ENCODE measurements at regions not wholly inside any gene's neighbourhood (a gene's known extent, or its start where the extent isn't known, plus 50 kb on each side); places are given as distances from the start of the nearest gene placed in this dataset.

- no peaks in the 10 kb centered on the region for H3K9me3 ChIP-seq (ENCODE audit: control insufficient read depth, insufficient read depth, low read length)
- no peaks in the 10 kb centered on the region for H3K36me3 ChIP-seq (ENCODE audit: control insufficient read depth, insufficient read depth, low read length)
- 96% methylated on average over 2 of the region's 2 CpGs for WGBS (ENCODE audit: insufficient coverage)
- no peak for DNase-seq (ENCODE audit: low read depth in 4 of 6, low spot score in 6 of 6)
- no peak overlapping the region for H3K4me3 ChIP-seq (ENCODE audit: low read depth, low read length)
- H3K27me3 ChIP-seq (ENCODE audit: control insufficient read depth, insufficient read depth, low read length) = no peaks in the 10 kb centered on the region
- H3K4me1 ChIP-seq (ENCODE audit: control insufficient read depth, insufficient read depth, low read length) = no peaks in the 10 kb centered on the region
- no peak overlapping the region for H3K27ac ChIP-seq (ENCODE audit: low read depth, low read length)
These were observed 107.6 kb upstream of the ETV3 start for GRCh38 chr1:157245823-157246222.

- Histone ChIP-seq H3K4me3 (ENCODE audit: low read depth, low read length) (no peak overlapping the region), H3K4me1 (ENCODE audit: control insufficient read depth, insufficient read depth, low read length) (no peaks in the 10 kb centered on the region), H3K27ac (ENCODE audit: low read depth, low read length) (no peak overlapping the region), H3K36me3 (ENCODE audit: control insufficient read depth, insufficient read depth, low read length) (no peaks in the 10 kb centered on the region), H3K9me3 (ENCODE audit: control insufficient read depth, insufficient read depth, low read length) (no peaks in the 10 kb centered on the region), H3K27me3 (ENCODE audit: control insufficient read depth, insufficient read depth, low read length) (no peaks in the 10 kb centered on the region)
- no peak for DNase-seq (ENCODE audit: low read depth in 4 of 6, low spot score in 6 of 6)
- 83% methylated on average over 2 of the region's 2 CpGs for WGBS (ENCODE audit: insufficient coverage)
These were observed 103.0 kb upstream of the ETV3 start for GRCh38 chr1:157241185-157241538.

- Histone ChIP-seq H3K4me1 (ENCODE audit: control insufficient read depth, insufficient read depth, low read length) (no peaks in the 10 kb centered on the region), H3K27me3 (ENCODE audit: control insufficient read depth, insufficient read depth, low read length) (no peaks in the 10 kb centered on the region), H3K4me3 (ENCODE audit: low read depth, low read length) (no peak overlapping the region), H3K9me3 (ENCODE audit: control insufficient read depth, insufficient read depth, low read length) (no peaks in the 10 kb centered on the region), H3K27ac (ENCODE audit: low read depth, low read length) (no peak overlapping the region), H3K36me3 (ENCODE audit: control insufficient read depth, insufficient read depth, low read length) (no peaks in the 10 kb centered on the region)
- 57% methylated on average over 4 of the region's 7 CpGs for WGBS (ENCODE audit: insufficient coverage)
- peak in 1 of 6 donors; percentile 6 for DNase-seq (ENCODE audit: low read depth in 4 of 6, low spot score in 6 of 6)
These were observed 102.4 kb upstream of the ETV3 start for GRCh38 chr1:157240495-157241184.

GRCh38 chr1:157239936-157240335, 101.7 kb upstream of the ETV3 start:
- H3K27me3 ChIP-seq (ENCODE audit: control insufficient read depth, insufficient read depth, low read length) = no peaks in the 10 kb centered on the region
- no peaks in the 10 kb centered on the region for H3K9me3 ChIP-seq (ENCODE audit: control insufficient read depth, insufficient read depth, low read length)
- no peaks in the 10 kb centered on the region for H3K4me1 ChIP-seq (ENCODE audit: control insufficient read depth, insufficient read depth, low read length)
- H3K4me3 ChIP-seq (ENCODE audit: low read depth, low read length) = no peak overlapping the region
- no peak overlapping the region for H3K27ac ChIP-seq (ENCODE audit: low read depth, low read length)
- H3K36me3 ChIP-seq (ENCODE audit: control insufficient read depth, insufficient read depth, low read length) = no peaks in the 10 kb centered on the region
- no peak for DNase-seq (ENCODE audit: low read depth in 4 of 6, low spot score in 6 of 6)

GRCh38 chr1:157238585-157238984, 100.4 kb upstream of the ETV3 start:
- DNase-seq (ENCODE audit: low read depth in 4 of 6, low spot score in 6 of 6) = peak; percentile 4 to 52 (median 12)
- 46% methylated on average over 2 of the region's 4 CpGs for WGBS (ENCODE audit: insufficient coverage)
- no peak overlapping the region for H3K27ac ChIP-seq (ENCODE audit: low read depth, low read length)

GRCh38 chr1:157237981-157238380, 99.8 kb upstream of the ETV3 start:
- WGBS (ENCODE audit: insufficient coverage) = no CpG with 5 or more reads among the region's 3 CpGs
- no peak for DNase-seq (ENCODE audit: low read depth in 4 of 6, low spot score in 6 of 6)
- H3K4me1 ChIP-seq (ENCODE audit: control insufficient read depth, insufficient read depth, low read length) = no peaks in the 10 kb centered on the region

More at GRCh38 chr1:157238585-157238984, 100.4 kb upstream of the ETV3 start:
- H3K27me3 ChIP-seq (ENCODE audit: control insufficient read depth, insufficient read depth, low read length) = no peaks in the 10 kb centered on the region
- no peaks in the 10 kb centered on the region for H3K36me3 ChIP-seq (ENCODE audit: control insufficient read depth, insufficient read depth, low read length)
- H3K4me3 ChIP-seq (ENCODE audit: low read depth, low read length) = no peak overlapping the region
- no peaks in the 10 kb centered on the region for H3K9me3 ChIP-seq (ENCODE audit: control insufficient read depth, insufficient read depth, low read length)
- H3K4me1 ChIP-seq (ENCODE audit: control insufficient read depth, insufficient read depth, low read length) = no peaks in the 10 kb centered on the region

GRCh38 chr1:157237522-157237921, 99.3 kb upstream of the ETV3 start:
- H3K4me3 ChIP-seq (ENCODE audit: low read depth, low read length) = no peak overlapping the region
- no peaks in the 10 kb centered on the region for H3K4me1 ChIP-seq (ENCODE audit: control insufficient read depth, insufficient read depth, low read length)
- 95% methylated on average over 3 of the region's 4 CpGs for WGBS (ENCODE audit: insufficient coverage)
- no peaks in the 10 kb centered on the region for H3K36me3 ChIP-seq (ENCODE audit: control insufficient read depth, insufficient read depth, low read length)
- no peaks in the 10 kb centered on the region for H3K9me3 ChIP-seq (ENCODE audit: control insufficient read depth, insufficient read depth, low read length)
- no peak overlapping the region for H3K27ac ChIP-seq (ENCODE audit: low read depth, low read length)
- no peak for DNase-seq (ENCODE audit: low read depth in 4 of 6, low spot score in 6 of 6)
- no peaks in the 10 kb centered on the region for H3K27me3 ChIP-seq (ENCODE audit: control insufficient read depth, insufficient read depth, low read length)

More at GRCh38 chr1:157237981-157238380, 99.8 kb upstream of the ETV3 start:
- Histone ChIP-seq H3K27ac (ENCODE audit: low read depth, low read length) (no peak overlapping the region), H3K9me3 (ENCODE audit: control insufficient read depth, insufficient read depth, low read length) (no peaks in the 10 kb centered on the region), H3K36me3 (ENCODE audit: control insufficient read depth, insufficient read depth, low read length) (no peaks in the 10 kb centered on the region), H3K27me3 (ENCODE audit: control insufficient read depth, insufficient read depth, low read length) (no peaks in the 10 kb centered on the region), H3K4me3 (ENCODE audit: low read depth, low read length) (no peak overlapping the region)

GRCh38 chr1:157236072-157236471, 97.9 kb upstream of the ETV3 start:
- H3K4me3 ChIP-seq (ENCODE audit: low read depth, low read length) = no peak overlapping the region
- no peaks in the 10 kb centered on the region for H3K27me3 ChIP-seq (ENCODE audit: control insufficient read depth, insufficient read depth, low read length)
- no CpG with 5 or more reads among the region's 4 CpGs for WGBS (ENCODE audit: insufficient coverage)
- no peak overlapping the region for H3K27ac ChIP-seq (ENCODE audit: low read depth, low read length)
- H3K4me1 ChIP-seq (ENCODE audit: control insufficient read depth, insufficient read depth, low read length) = no peaks in the 10 kb centered on the region
- H3K9me3 ChIP-seq (ENCODE audit: control insufficient read depth, insufficient read depth, low read length) = no peaks in the 10 kb centered on the region
- no peak for DNase-seq (ENCODE audit: low read depth in 4 of 6, low spot score in 6 of 6)
- no peaks in the 10 kb centered on the region for H3K36me3 ChIP-seq (ENCODE audit: control insufficient read depth, insufficient read depth, low read length)

- Histone ChIP-seq H3K4me3 (ENCODE audit: low read depth, low read length) (no peak overlapping the region), H3K27ac (ENCODE audit: low read depth, low read length) (no peak overlapping the region), H3K36me3 (ENCODE audit: control insufficient read depth, insufficient read depth, low read length) (no peaks in the 10 kb centered on the region), H3K27me3 (ENCODE audit: control insufficient read depth, insufficient read depth, low read length) (no peaks in the 10 kb centered on the region), H3K9me3 (ENCODE audit: control insufficient read depth, insufficient read depth, low read length) (no peaks in the 10 kb centered on the region), H3K4me1 (ENCODE audit: control insufficient read depth, insufficient read depth, low read length) (no peaks in the 10 kb centered on the region)
- no peak for DNase-seq (ENCODE audit: low read depth in 4 of 6, low spot score in 6 of 6)
- WGBS (ENCODE audit: insufficient coverage) = 81% methylated on average over 3 of the region's 4 CpGs
These were observed 97.1 kb upstream of the ETV3 start for GRCh38 chr1:157235307-157235706.

GRCh38 chr1:157234705-157235273, 96.6 kb upstream of the ETV3 start:
- Histone ChIP-seq H3K4me3 (ENCODE audit: low read depth, low read length) (no peak overlapping the region), H3K9me3 (ENCODE audit: control insufficient read depth, insufficient read depth, low read length) (no peaks in the 10 kb centered on the region), H3K27ac (ENCODE audit: low read depth, low read length) (no peak overlapping the region), H3K4me1 (ENCODE audit: control insufficient read depth, insufficient read depth, low read length) (no peaks in the 10 kb centered on the region), H3K27me3 (ENCODE audit: control insufficient read depth, insufficient read depth, low read length) (no peaks in the 10 kb centered on the region), H3K36me3 (ENCODE audit: control insufficient read depth, insufficient read depth, low read length) (no peaks in the 10 kb centered on the region)
- WGBS (ENCODE audit: insufficient coverage) = 75% methylated on average over 1 of the region's 3 CpGs
- DNase-seq (ENCODE audit: low read depth in 4 of 6, low spot score in 6 of 6) = no peak

All from spinal cord (tissue), 9 donors.